Loucy (cell line): ENCODE measurements at regions not wholly inside any gene's neighbourhood (a gene's known extent, or its start where the extent isn't known, plus 50 kb on each side); places are given as distances from the start of the nearest gene placed in this dataset.

Source experiments
- CTCF ChIP-seq: fragments of 200-600 bp; sonication (generic); conservative IDR thresholded peaks from 2 replicates; pipeline ENCODE4 v1.5.1; 2014; ENCODE audit warnings: mild to moderate bottlenecking, antibody characterized with exemption, low read length
- EZH2phosphoT487 ChIP-seq: fragments of 200-600 bp; IDR thresholded peaks from 2 replicates; pipeline ENCODE4 v1.6.1; 2018; ENCODE audit warnings: antibody characterized with exemption, mild to moderate bottlenecking, moderate library complexity, borderline replicate concordance

GRCh38 chr9:129283291-129283691 is 105.2 kb upstream of the IER5L start:
- no peak for TF ChIP-seq CTCF
- TF ChIP-seq EZH2phosphoT487 = no peak
